ENCODE measurements at regions not wholly inside any gene's neighbourhood (a gene's known extent, or its start where the extent isn't known, plus 50 kb on each side); places are given as distances from the start of the nearest gene placed in this dataset.
A peak's percentile ranks its signal among the peaks of the same experiment; 100 is the strongest.

DNA sequence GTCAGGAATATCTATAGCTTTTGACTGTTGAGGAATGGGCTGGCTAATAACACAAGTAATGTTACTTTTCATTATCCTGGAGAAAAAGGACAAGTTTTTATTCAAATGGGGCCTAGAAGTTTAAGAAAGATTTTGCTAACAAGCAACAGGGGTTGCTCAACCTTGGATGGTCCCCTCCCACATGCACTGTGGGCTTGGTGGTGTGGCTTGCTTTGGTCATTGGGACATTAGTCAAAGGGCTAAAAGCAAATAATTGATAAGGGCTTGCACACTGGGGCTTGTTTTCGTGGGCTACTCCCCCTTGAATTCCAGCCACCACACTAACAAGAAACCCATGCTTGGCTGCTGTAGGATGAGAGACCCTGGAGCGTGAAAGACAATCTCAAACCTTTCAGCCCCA, 127.6 kb downstream of the JCAD start:
- no TSS peak for BruUV-seq (replicated peaks)
- ChIA-PET CTCF (no interaction called here), POLR2A (no interaction called here)

DNA sequence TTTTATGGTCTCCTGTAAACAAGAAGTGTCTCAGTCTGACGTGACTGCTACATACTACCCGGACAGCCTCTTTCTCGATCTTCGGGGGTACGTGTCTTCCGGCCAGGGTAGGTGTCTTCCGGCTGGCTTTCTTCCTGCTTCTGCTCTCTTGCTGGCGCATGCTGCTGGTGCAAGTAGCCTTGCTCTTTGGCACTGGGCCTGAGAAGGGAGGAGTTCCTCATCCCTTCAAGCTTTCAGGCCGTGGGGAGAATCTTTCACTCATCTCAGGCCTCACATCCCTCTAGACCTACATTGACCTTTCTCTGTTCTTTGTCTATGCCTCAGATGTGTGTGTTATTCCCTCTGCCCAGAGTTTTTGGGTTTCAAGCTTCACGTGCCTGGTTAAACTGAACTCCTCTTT, 130.4 kb downstream of the JCAD start:
- H3K27me3 Mint-ChIP-seq (ENCODE audit: insufficient read depth, unreplicated experiment), result no peaks in the 10 kb centered on the region
- H3K9me3 Mint-ChIP-seq (ENCODE audit: unreplicated experiment), result peaks cover 47% of the 10 kb centered on the region
- no peak overlapping the region for H3K27ac Mint-ChIP-seq (ENCODE audit: unreplicated experiment)
- intact Hi-C loops (cut with micrococcal nuclease; ENCODE audit: unreplicated experiment), result no loop called here
- no peak overlapping the region for H3K4me3 Mint-ChIP-seq (ENCODE audit: unreplicated experiment)
- H3K4me1 Mint-ChIP-seq (ENCODE audit: low read depth, unreplicated experiment), result peaks cover 17% of the 10 kb centered on the region
- no peaks in the 10 kb centered on the region for H3K36me3 Mint-ChIP-seq (ENCODE audit: insufficient read depth, unreplicated experiment)
- no peak for DNase-seq
- Histone ChIP-seq H3K9me3 (peaks cover 13% of the 10 kb centered on the region), H3K27me3 (replicated peaks; ENCODE audit: control insufficient read depth, insufficient read depth, low read length) (no peaks in the 10 kb centered on the region), H3K36me3 (ENCODE audit: control insufficient read depth, insufficient read depth, low read length) (no peaks in the 10 kb centered on the region), H3K4me1 (peaks cover 4% of the 10 kb centered on the region), H3K4me3 (ENCODE audit: low read depth, low read length) (no peak overlapping the region)
- ChIA-PET POLR2A (no interaction called here), CTCF (no interaction called here)
- TF ChIP-seq, protein P1, sequence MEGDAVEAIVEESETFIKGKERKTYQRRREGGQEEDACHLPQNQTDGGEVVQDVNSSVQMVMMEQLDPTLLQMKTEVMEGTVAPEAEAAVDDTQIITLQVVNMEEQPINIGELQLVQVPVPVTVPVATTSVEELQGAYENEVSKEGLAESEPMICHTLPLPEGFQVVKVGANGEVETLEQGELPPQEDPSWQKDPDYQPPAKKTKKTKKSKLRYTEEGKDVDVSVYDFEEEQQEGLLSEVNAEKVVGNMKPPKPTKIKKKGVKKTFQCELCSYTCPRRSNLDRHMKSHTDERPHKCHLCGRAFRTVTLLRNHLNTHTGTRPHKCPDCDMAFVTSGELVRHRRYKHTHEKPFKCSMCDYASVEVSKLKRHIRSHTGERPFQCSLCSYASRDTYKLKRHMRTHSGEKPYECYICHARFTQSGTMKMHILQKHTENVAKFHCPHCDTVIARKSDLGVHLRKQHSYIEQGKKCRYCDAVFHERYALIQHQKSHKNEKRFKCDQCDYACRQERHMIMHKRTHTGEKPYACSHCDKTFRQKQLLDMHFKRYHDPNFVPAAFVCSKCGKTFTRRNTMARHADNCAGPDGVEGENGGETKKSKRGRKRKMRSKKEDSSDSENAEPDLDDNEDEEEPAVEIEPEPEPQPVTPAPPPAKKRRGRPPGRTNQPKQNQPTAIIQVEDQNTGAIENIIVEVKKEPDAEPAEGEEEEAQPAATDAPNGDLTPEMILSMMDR (IDR thresholded peaks at IDR 0.05; ENCODE audit: insufficient read depth in 1 of 2, low read depth in 1 of 2, low read length in 1 of 2, severe bottlenecking in 1 of 2, unreplicated experiment in 1 of 2), result no peak
- BruUV-seq (replicated peaks), result no TSS peak

More for the DNA sequence above, 127.6 kb downstream of the JCAD start:
- no peaks in the 10 kb centered on the region for H3K36me3 Mint-ChIP-seq (ENCODE audit: insufficient read depth, unreplicated experiment)
- intact Hi-C loops (cut with micrococcal nuclease; ENCODE audit: unreplicated experiment), result no loop called here
- no peaks in the 10 kb centered on the region for H3K27me3 ChIP-seq (replicated peaks; ENCODE audit: control insufficient read depth, insufficient read depth, low read length)
- no peaks in the 10 kb centered on the region for H3K27me3 Mint-ChIP-seq (ENCODE audit: insufficient read depth, unreplicated experiment)
- DNase-seq, result no peak
- H3K4me3 Mint-ChIP-seq (ENCODE audit: unreplicated experiment), result no peak overlapping the region
- no peak overlapping the region for H3K4me3 ChIP-seq (ENCODE audit: low read depth, low read length)
- no peaks in the 10 kb centered on the region for H3K4me1 ChIP-seq
- TF ChIP-seq, protein P1 (IDR thresholded peaks at IDR 0.05; ENCODE audit: insufficient read depth in 1 of 2, low read depth in 1 of 2, low read length in 1 of 2, severe bottlenecking in 1 of 2, unreplicated experiment in 1 of 2), result no peak
- no peak overlapping the region for H3K27ac Mint-ChIP-seq (ENCODE audit: unreplicated experiment)
- H3K36me3 ChIP-seq (ENCODE audit: control insufficient read depth, insufficient read depth, low read length), result no peaks in the 10 kb centered on the region
- peaks cover 42% of the 10 kb centered on the region for H3K9me3 Mint-ChIP-seq (ENCODE audit: unreplicated experiment)
- no peaks in the 10 kb centered on the region for H3K4me1 Mint-ChIP-seq (ENCODE audit: low read depth, unreplicated experiment)
- H3K9me3 ChIP-seq, result peaks cover 13% of the 10 kb centered on the region

DNA sequence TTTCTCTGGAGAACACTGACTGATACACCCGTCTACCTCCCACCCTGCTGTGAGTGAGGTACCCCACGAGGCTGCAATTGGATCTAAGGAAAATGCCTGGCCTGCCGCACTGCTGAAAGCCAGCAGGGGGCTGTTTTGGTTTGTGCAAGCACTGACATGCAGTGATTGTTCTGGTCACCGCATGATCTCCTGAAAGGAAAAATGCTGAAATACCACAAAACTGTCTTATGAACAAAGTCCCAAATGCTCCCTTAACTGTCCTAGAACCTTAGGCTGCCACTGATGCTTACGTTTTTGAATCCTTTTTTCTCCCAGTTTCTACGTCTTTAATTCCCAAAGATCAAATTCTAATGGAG, 132.7 kb downstream of the JCAD start:
- no TSS peak for BruUV-seq (replicated peaks)
- intact Hi-C loops (cut with micrococcal nuclease; ENCODE audit: unreplicated experiment), result loop anchor here (1.0 kb wide), 1 partner anchor 76 kb away; no protein-coding TSS in a partner anchor
- Mint-ChIP-seq H3K4me1 (ENCODE audit: low read depth, unreplicated experiment) (peaks cover 37% of the 10 kb centered on the region), H3K36me3 (ENCODE audit: insufficient read depth, unreplicated experiment) (no peaks in the 10 kb centered on the region), H3K9me3 (ENCODE audit: unreplicated experiment) (peaks cover 33% of the 10 kb centered on the region), H3K27ac (ENCODE audit: unreplicated experiment) (no peak overlapping the region), H3K27me3 (ENCODE audit: insufficient read depth, unreplicated experiment) (no peaks in the 10 kb centered on the region), H3K4me3 (ENCODE audit: unreplicated experiment) (no peak overlapping the region)
- H3K9me3 ChIP-seq, result peaks cover under 1% of the 10 kb centered on the region
- POLR2A ChIA-PET, result no interaction called here
- no peak overlapping the region for H3K4me3 ChIP-seq (ENCODE audit: low read depth, low read length)
- TF ChIP-seq, protein P1 (IDR thresholded peaks at IDR 0.05; ENCODE audit: insufficient read depth in 1 of 2, low read depth in 1 of 2, low read length in 1 of 2, severe bottlenecking in 1 of 2, unreplicated experiment in 1 of 2), result peak; percentile 46 to 60
- CTCF ChIA-PET, result no interaction called here
- H3K4me1 ChIP-seq, result peaks cover 23% of the 10 kb centered on the region
- no peaks in the 10 kb centered on the region for H3K27me3 ChIP-seq (replicated peaks; ENCODE audit: control insufficient read depth, insufficient read depth, low read length)
- H3K36me3 ChIP-seq (ENCODE audit: control insufficient read depth, insufficient read depth, low read length), result no peaks in the 10 kb centered on the region
- peak in 1 of 2 experiments; percentile 42 for DNase-seq

Data from Caco-2 (cell line).